PC-3 (cell line): ENCODE measurements at regions not wholly inside any gene's neighbourhood (a gene's known extent, or its start where the extent isn't known, plus 50 kb on each side); places are given as distances from the start of the nearest gene placed in this dataset.

Experiments
- CTCF ChIP-seq: fragments of 300-600 bp; sonication (generic); conservative IDR thresholded peaks from 2 replicates; pipeline ENCODE4 v1.5.1; 2017; ENCODE audit warnings: antibody characterized with exemption, low read depth, mild to moderate bottlenecking, low read length
- EZH2 ChIP-seq: fragments of 300-600 bp; sonication (generic); IDR thresholded peaks from one replicate; pipeline ENCODE4 v1.6.1; 2017; ENCODE audit warnings: antibody characterized with exemption, mild to moderate bottlenecking, low read length; ENCODE audit not compliant: unreplicated experiment

GRCh38 chr6:82741996-82742385, 323.6 kb downstream of the UBE3D start:
- TF ChIP-seq CTCF = no peak
- TF ChIP-seq EZH2 = no peak
